ENCODE measurements at regions not wholly inside any gene's neighbourhood (a gene's known extent, or its start where the extent isn't known, plus 50 kb on each side); places are given as distances from the start of the nearest gene placed in this dataset.

DNA sequence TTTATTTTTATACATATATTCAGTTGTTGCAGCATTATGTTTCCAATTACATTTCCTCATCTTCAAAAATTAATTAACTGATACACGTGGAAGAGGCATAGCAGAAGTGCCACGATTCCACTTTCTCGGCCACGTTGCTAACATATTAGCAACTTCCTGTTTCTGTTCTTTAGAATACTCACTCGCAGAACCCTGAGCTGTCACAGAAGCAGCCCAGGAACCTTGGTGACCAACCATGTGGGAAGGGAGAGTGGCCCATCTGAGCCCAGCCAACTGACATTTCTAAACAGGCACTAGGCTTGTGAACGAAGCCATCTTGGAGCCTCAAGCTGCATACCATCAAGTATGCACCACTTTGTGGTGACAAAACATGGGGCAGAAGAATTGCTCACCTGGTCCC lies 350.1 kb downstream of the CBLN2 start:
- DNase-seq (ENCODE audit: low read depth in 2 of 3, low spot score in 1 of 3): no peak

GRCh38 chr18:72187956-72188355 lies 356.2 kb downstream of the CBLN2 start:
- DNase-seq (ENCODE audit: low read depth in 2 of 3, low spot score in 1 of 3): no peak

- no peak for DNase-seq (ENCODE audit: low read depth in 2 of 3, low spot score in 1 of 3)
Observed at GRCh38 chr18:72181241-72181764, 362.8 kb downstream of the CBLN2 start.

- no peak for DNase-seq (ENCODE audit: low read depth in 2 of 3, low spot score in 1 of 3)
Observed at GRCh38 chr18:72180689-72181088, 363.5 kb downstream of the CBLN2 start.

GRCh38 chr18:72174972-72175649 lies 369.0 kb downstream of the CBLN2 start:
- no peak for DNase-seq (ENCODE audit: low read depth in 2 of 3, low spot score in 1 of 3)

DNA sequence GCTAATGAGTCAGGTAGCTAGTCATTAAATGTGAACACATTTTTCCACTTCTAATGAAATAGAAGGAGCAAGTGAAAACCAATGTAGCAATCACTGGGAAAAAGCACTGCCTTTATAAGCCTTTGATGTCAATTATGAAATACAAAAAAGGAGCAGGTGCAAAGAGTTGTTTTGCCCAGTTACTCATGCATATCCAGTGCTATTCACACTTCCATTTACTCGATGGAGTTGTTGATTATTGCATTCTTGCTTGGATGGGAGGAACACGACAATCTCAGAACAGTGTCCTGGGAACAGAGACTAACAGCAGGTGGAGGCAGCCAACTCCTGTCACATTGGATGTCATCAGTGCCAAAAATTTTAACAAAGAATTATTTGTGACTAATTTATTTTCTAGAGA lies 372.5 kb downstream of the CBLN2 start:
- no peak for DNase-seq (ENCODE audit: low read depth in 2 of 3, low spot score in 1 of 3)

DNA sequence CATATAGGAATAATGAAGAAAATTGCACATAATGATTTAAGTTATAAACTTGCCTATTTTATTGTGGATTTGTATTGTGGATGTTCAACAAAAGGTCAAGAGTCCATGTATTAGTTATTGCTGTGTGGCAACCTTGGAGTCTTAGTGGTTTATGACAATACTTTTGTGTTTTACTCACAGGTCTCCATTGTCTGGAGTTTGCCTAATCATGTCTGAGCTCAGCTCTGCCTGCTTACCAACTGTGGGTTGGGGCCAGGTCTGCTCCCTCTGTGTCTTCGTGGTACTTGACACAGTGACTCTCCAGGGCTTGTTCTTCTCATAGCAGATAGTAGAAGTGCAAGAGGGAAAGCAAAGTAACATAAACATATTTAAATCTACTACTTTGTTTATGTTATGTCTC lies 382.5 kb downstream of the CBLN2 start:
- DNase-seq (ENCODE audit: low read depth in 2 of 3, low spot score in 1 of 3): no peak

DNA sequence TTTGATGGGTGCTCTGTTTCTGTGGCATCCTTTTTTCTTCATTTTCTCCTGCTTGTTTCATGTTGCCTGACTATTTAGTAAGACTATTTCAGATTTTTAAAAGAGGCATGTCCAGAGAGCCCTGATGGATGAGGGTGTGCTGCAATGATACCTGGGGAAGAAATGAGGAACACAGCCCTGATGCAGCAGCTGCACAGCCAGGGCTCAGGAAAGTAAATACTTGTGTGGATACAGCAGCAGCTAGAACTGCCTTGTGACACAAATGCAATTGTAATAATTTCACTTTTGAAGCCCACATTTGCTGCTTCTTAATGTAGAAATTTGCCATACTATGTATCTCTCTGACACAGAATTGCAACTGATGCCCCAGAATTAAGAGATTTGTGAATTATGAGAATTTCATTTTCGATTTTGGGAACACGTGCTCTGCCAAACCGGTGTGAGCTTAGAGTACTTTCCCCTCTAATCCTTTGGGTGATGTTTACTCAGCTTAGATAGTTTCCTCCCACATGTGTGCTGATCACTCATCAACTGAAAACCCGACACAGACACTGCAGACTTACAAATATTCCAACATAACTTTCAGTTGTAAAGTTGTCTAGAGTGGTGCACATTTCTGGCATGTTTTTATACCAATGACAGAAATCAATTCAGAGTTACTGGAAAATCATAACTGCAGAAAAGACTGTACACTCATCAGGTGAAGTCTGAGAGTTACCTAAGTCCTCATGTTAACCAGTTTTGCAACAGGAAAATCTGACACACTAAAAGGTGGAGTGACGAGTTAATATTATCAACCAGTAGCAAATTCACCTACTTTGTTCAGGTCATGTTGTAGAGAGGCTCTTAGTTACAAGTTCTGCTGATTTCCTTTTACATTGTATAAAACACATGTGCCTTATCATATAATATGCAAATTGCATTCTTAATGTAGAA lies 383.4 kb downstream of the CBLN2 start:
- DNase-seq (ENCODE audit: low read depth in 2 of 3, low spot score in 1 of 3): no peak

DNA sequence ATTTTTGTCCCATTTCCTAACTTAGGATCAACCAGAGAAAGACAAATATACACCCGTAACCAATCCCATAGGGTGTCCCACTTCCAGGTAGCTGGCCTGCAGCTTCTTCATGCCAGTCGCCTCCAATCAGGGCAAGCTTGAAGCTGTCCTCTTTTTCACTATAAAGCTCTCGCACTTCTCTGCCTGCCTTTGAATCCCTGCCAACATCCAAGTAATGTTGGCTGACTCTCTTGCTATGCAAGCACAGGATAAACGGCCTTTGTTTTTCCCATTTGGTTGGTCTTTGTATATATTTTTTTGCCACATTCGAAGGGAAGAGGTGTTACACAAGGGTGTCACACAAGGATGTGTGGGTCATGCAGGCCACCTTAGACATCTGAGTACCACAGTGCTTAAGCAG lies 388.8 kb downstream of the CBLN2 start:
- no peak for DNase-seq (ENCODE audit: low read depth in 2 of 3, low spot score in 1 of 3)

- no peak for DNase-seq (ENCODE audit: low read depth in 2 of 3, low spot score in 1 of 3)
Observed at GRCh38 chr18:72154926-72155325, 389.2 kb downstream of the CBLN2 start.

DNA sequence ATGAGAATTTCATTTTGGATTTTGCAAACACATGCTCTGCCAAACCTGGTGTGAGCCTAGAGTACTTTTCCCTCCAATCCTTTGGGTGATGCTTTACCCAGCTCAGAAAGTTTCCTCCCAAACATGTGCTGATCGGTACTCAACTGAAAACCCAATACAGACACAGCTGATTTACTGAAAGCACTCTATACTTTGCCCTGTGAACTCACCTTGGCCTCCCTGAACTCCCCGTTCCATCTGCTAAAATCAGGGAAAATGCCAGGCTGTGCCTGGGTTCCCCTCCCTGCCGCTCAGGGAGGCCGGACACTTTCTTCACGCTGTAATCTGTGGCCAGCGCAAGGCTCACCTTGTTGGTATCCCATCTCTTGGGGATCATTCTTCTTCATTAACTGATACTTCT lies 391.2 kb downstream of the CBLN2 start:
- no peak for DNase-seq (ENCODE audit: low read depth in 2 of 3, low spot score in 1 of 3)

GRCh38 chr18:72147830-72148229 lies 396.3 kb downstream of the CBLN2 start:
- no peak for DNase-seq (ENCODE audit: low read depth in 2 of 3, low spot score in 1 of 3)

DNA sequence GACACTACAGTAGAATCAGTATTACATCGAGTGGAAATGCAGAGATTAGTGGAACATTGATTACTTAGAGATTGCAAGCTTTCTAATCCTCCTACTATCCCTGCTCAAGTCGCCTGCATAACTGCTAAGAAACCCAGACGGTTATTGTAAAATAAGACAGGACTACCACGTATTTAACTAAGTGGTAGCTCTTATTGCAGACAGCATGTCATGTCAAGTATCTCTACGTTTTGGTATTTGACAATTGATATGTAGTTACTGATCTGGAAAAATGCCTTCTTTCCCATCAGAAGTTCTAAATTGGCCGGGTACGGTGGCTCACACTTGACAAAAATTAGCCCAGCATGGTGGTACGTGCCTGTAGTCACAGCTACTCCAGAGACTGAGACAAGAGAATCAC lies 404.1 kb downstream of the CBLN2 start:
- no peak for DNase-seq (ENCODE audit: low read depth in 2 of 3, low spot score in 1 of 3)

GRCh38 chr18:72128649-72129048 lies 415.5 kb downstream of the CBLN2 start:
- no peak for DNase-seq (ENCODE audit: low read depth in 2 of 3, low spot score in 1 of 3)

DNA sequence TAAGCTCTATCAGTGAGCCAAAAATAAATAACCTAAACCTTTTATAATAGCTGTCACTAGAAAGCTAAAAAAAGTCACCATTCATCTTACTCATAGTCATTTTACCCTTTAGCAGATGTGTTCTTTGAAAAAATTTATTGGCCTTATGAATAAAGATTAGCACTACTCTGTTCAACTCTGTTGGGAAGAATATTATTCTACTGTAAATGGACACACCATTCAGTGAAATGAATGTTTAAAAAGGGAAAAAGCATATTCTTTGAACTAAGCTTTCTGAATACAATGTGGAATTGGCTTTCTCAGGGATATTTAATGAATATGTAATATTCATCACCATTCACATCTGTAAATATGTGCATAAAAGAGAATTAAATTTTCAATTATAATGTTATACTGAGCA lies 422.0 kb downstream of the CBLN2 start:
- DNase-seq (ENCODE audit: low read depth in 2 of 3, low spot score in 1 of 3): no peak

GRCh38 chr18:72119082-72119481 lies 425.1 kb downstream of the CBLN2 start:
- no peak for DNase-seq (ENCODE audit: low read depth in 2 of 3, low spot score in 1 of 3)

- no peak for DNase-seq (ENCODE audit: low read depth in 2 of 3, low spot score in 1 of 3)
Observed at GRCh38 chr18:72114801-72115594, 429.1 kb downstream of the CBLN2 start.

GRCh38 chr18:72107647-72108383 lies 436.3 kb downstream of the CBLN2 start:
- DNase-seq (ENCODE audit: low read depth in 2 of 3, low spot score in 1 of 3): no peak

DNA sequence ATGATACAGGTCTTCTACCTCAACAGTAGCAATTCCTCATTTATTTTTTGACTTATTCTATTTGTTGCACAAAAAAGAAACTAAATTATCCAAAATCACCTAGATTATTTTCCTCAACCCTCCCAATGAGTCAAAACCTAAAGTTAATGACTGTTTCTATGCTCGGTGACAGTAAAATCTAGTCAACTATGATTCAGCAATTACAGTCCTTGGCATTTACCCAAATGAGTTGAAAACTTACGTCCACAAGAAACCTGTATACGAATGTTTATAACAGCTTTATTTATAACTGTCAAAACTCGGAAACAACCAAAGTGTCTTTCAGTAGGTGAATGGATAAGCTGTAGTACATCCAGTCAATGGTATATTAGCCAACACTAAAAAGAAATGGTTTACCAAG lies 439.3 kb downstream of the CBLN2 start:
- DNase-seq (ENCODE audit: low read depth in 2 of 3, low spot score in 1 of 3): no peak

GRCh38 chr18:72102412-72102811 lies 441.7 kb downstream of the CBLN2 start:
- no peak for DNase-seq (ENCODE audit: low read depth in 2 of 3, low spot score in 1 of 3)
